OCI-LY7 (cell line): ENCODE measurements at regions not wholly inside any gene's neighbourhood (a gene's known extent, or its start where the extent isn't known, plus 50 kb on each side); places are given as distances from the start of the nearest gene placed in this dataset.

ENCODE experiments used
- BruUV-seq: library from RNA; stranded (reverse); fragments of 400-500 nt; replicated peaks from 2 replicates; lab custom pipeline; 2021; lab: Mats Ljungman, UMichigan
- CTCF ChIA-PET: fragments of 300-600 bp; sonication (Branson Sonifier 250); formaldehyde crosslinking; loops from one replicate; lab custom pipeline; 2022; ENCODE audit warnings: antibody characterized with exemption; ENCODE audit not compliant: unreplicated experiment; lab: Charles Lee
- POLR2A ChIA-PET: fragments of 300-600 bp; sonication (Branson Sonifier 250); formaldehyde crosslinking; loops from one replicate; lab custom pipeline; 2022; ENCODE audit warnings: antibody characterized with exemption; lab: Charles Lee
- DNase-seq: peaks from one replicate; pipeline ENCODE4 v3.0.0-alpha.2; 2015; ENCODE audit warnings: low spot score
- H2AFZ ChIP-seq: fragments of 200-600 bp; sonication (generic), shearing (Covaris generic); 2 replicates; pipeline ENCODE4 v1.6.1; 2014; ENCODE audit warnings: mild to moderate bottlenecking, antibody characterized with exemption, low read length, moderate library complexity
- H3K27ac ChIP-seq: fragments of 200-600 bp; sonication (generic); 2 replicates; pipeline ENCODE4 v1.5.1; 2014; ENCODE audit warnings: mixed run types, low read depth, mild to moderate bottlenecking, moderate library complexity, low read length, inconsistent platforms; ENCODE audit not compliant: poor library complexity, severe bottlenecking
- H3K36me3 ChIP-seq: fragments of 200-600 bp; sonication (generic); 2 replicates; pipeline ENCODE4 v1.6.1; 2014; ENCODE audit warnings: mild to moderate bottlenecking, antibody characterized with exemption, low read length, moderate library complexity, mixed read lengths; ENCODE audit not compliant: insufficient read depth
- H3K4me1 ChIP-seq: fragments of 200-600 bp; sonication (generic); 2 replicates; pipeline ENCODE4 v1.5.1; 2014; ENCODE audit warnings: mild to moderate bottlenecking, low read length; ENCODE audit not compliant: insufficient read depth, poor library complexity, severe bottlenecking
- H3K4me2 ChIP-seq: fragments of 200-600 bp; sonication (generic); 2 replicates; pipeline ENCODE4 v1.6.1; 2014; ENCODE audit warnings: mild to moderate bottlenecking, low read length
- H3K4me3 ChIP-seq: fragments of 200-600 bp; sonication (generic); 2 replicates; pipeline ENCODE4 v1.5.1; 2014; ENCODE audit warnings: mild to moderate bottlenecking, low read depth, low read length; ENCODE audit not compliant: poor library complexity, severe bottlenecking
- H3K79me2 ChIP-seq: fragments of 200-600 bp; sonication (generic); 2 replicates; pipeline ENCODE4 v1.6.1; 2016; ENCODE audit warnings: low read depth, mild to moderate bottlenecking, low read length, moderate library complexity, mixed read lengths; ENCODE audit not compliant: insufficient read depth
- H3K9me2 ChIP-seq: fragments of 200-600 bp; sonication (generic); 2 replicates; pipeline ENCODE4 v1.6.1; 2016; ENCODE audit warnings: mild to moderate bottlenecking, low read length, mixed read lengths; ENCODE audit not compliant: insufficient read depth
- H3K9me3 ChIP-seq: fragments of 200-600 bp; sonication (generic); 2 replicates; pipeline ENCODE4 v1.6.1; 2014; ENCODE audit warnings: mild to moderate bottlenecking, mixed run types, low read length, mixed read lengths
- H4K20me1 ChIP-seq: fragments of 200-600 bp; sonication (generic); 2 replicates; pipeline ENCODE4 v1.6.1; 2014; ENCODE audit warnings: mild to moderate bottlenecking, antibody characterized with exemption, low read length, moderate library complexity, mixed read lengths; ENCODE audit not compliant: insufficient read depth
- EZH2phosphoT487 ChIP-seq: fragments of 200-600 bp; sonication (generic); IDR thresholded peaks from 2 replicates; pipeline ENCODE4 v1.6.1; 2018; ENCODE audit warnings: low read depth, borderline replicate concordance, mild to moderate bottlenecking, mixed run types, antibody characterized with exemption, low read length, moderate library complexity, mixed read lengths
- intact Hi-C: fragments of 100-400 bp; cut with micrococcal nuclease; formaldehyde crosslinking; loops from one replicate; pipeline ENCODE4 v1.10.0; 2022; ENCODE audit not compliant: unreplicated experiment
- TF ChIP-seq, protein P1 (sequence below): fragments of 200-600 bp; sonication (generic); conservative IDR thresholded peaks from 2 replicates; pipeline ENCODE4 v1.5.1; 2014; ENCODE audit warnings: mild to moderate bottlenecking, antibody characterized with exemption, low read length, moderate library complexity, mixed read lengths

DNA sequence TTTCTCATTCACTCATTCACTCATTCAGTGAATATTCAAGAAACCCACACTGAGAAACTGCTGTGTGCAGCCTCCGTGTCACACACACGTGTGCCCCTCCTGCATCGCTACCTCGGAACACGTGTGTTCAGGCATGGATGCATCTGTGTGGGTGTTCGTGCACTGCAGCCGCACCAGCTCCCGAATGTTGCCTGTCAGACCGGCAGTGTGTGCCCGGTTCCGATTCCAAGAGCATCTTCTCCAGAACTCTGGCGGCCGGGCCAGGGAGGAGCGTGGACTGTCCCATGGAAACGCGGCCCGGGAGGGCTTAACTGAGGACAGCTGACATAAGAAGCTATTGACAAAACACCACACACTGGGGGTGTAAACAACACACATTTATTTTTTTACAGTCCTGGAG lies 216.0 kb downstream of the DLL1 start:
- H3K9me2 ChIP-seq, result no peaks in the 10 kb centered on the region
- ChIA-PET CTCF (no interaction called here), POLR2A (no interaction called here)
- H3K79me2 ChIP-seq, result no peaks in the 10 kb centered on the region
- no TSS peak for BruUV-seq
- intact Hi-C loops, result no loop called here
- no peaks in the 10 kb centered on the region for H3K9me3 ChIP-seq
- no peak overlapping the region for H3K4me2 ChIP-seq
- TF ChIP-seq, protein P1, sequence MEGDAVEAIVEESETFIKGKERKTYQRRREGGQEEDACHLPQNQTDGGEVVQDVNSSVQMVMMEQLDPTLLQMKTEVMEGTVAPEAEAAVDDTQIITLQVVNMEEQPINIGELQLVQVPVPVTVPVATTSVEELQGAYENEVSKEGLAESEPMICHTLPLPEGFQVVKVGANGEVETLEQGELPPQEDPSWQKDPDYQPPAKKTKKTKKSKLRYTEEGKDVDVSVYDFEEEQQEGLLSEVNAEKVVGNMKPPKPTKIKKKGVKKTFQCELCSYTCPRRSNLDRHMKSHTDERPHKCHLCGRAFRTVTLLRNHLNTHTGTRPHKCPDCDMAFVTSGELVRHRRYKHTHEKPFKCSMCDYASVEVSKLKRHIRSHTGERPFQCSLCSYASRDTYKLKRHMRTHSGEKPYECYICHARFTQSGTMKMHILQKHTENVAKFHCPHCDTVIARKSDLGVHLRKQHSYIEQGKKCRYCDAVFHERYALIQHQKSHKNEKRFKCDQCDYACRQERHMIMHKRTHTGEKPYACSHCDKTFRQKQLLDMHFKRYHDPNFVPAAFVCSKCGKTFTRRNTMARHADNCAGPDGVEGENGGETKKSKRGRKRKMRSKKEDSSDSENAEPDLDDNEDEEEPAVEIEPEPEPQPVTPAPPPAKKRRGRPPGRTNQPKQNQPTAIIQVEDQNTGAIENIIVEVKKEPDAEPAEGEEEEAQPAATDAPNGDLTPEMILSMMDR, result no peak
- TF ChIP-seq EZH2phosphoT487, result no peak
- peak; percentile 10 for DNase-seq
- no peak overlapping the region for H3K27ac ChIP-seq
- H4K20me1 ChIP-seq, result no peaks in the 10 kb centered on the region
- no peak overlapping the region for H3K4me3 ChIP-seq
- H3K4me1 ChIP-seq, result peaks cover 5% of the 10 kb centered on the region
- H3K36me3 ChIP-seq, result no peaks in the 10 kb centered on the region
- no peak overlapping the region for H2AFZ ChIP-seq

DNA sequence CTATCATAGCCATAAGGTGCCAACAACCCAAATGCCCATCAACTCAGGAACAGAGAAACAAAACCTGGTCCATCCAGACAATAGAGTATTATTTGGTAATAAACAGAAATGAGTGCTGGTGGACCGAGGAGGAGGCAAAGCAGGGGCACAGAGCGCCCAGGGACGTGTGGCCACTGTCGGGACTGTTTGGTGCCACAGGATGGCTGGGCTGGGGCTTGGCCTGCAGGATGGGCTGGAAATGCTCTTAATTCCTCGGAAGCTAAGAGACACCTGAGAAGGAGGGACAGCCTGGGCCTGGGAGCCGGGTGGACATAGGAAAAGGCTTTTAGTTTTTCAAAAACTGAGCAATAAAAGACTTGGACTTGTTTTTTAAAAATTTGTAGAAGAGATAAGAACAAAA lies 216.4 kb downstream of the DLL1 start:
- BruUV-seq, result no TSS peak
- POLR2A ChIA-PET, result no interaction called here

DNA sequence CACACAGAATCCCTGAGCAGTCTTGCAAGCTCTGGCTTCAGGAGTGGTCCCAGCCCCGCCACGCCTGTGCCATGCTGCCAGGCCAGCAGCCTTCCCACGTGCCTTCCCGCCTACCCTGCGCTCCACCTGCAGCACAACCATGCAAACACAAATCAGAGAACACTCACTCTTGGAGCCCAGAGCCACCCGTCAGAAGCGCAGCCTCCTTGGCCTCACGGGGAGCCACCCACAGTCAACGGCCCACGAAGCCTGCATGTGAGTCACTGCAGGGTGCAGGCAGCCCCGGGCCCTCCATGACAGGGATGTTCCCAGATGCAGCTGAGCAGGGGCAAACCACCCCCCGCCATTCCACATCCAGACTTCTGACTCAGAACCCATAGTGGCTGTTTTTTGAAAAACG lies 217.0 kb downstream of the DLL1 start:
- Histone ChIP-seq H3K9me2 (no peaks in the 10 kb centered on the region), H3K4me2 (no peak overlapping the region), H3K4me3 (no peak overlapping the region), H3K79me2 (no peaks in the 10 kb centered on the region), H3K4me1 (peaks cover 5% of the 10 kb centered on the region), H2AFZ (no peak overlapping the region), H4K20me1 (no peaks in the 10 kb centered on the region), H3K9me3 (no peaks in the 10 kb centered on the region), H3K36me3 (no peaks in the 10 kb centered on the region), H3K27ac (no peak overlapping the region)
- TF ChIP-seq, protein P1, result no peak
- TF ChIP-seq EZH2phosphoT487, result no peak
- no peak for DNase-seq
- BruUV-seq, result no TSS peak
- intact Hi-C loops, result no loop called here
- ChIA-PET CTCF (no interaction called here), POLR2A (no interaction called here)

More for the DNA sequence above, 216.4 kb downstream of the DLL1 start:
- no peaks in the 10 kb centered on the region for H3K79me2 ChIP-seq
- no peak overlapping the region for H3K27ac ChIP-seq
- intact Hi-C loops, result no loop called here
- DNase-seq, result no peak
- CTCF ChIA-PET, result no interaction called here
- no peaks in the 10 kb centered on the region for H3K9me2 ChIP-seq
- H4K20me1 ChIP-seq, result no peaks in the 10 kb centered on the region
- H3K36me3 ChIP-seq, result no peaks in the 10 kb centered on the region
- H2AFZ ChIP-seq, result no peak overlapping the region
- no peak overlapping the region for H3K4me2 ChIP-seq
- TF ChIP-seq, protein P1, result no peak
- no peak for TF ChIP-seq EZH2phosphoT487
- H3K9me3 ChIP-seq, result no peaks in the 10 kb centered on the region
- H3K4me3 ChIP-seq, result no peak overlapping the region
- H3K4me1 ChIP-seq, result peaks cover 5% of the 10 kb centered on the region
